Tibial nerve (tissue), 3 donors: ENCODE measurements at regions not wholly inside any gene's neighbourhood (a gene's known extent, or its start where the extent isn't known, plus 50 kb on each side); places are given as distances from the start of the nearest gene placed in this dataset.

Experiments used
- CTCF ChIP-seq, 5 experiments: fragments of 200-600 bp in 3 of 5; fragments of 450-650 bp in 2 of 5; sonication (generic) in 3 of 5; IDR thresholded peaks; one replicate each; pipeline ENCODE4 v1.5.1; 2016 to 2019; ENCODE audit warnings: antibody characterized with exemption in 5 of 5, mild to moderate bottlenecking in 3 of 5, moderate library complexity in 2 of 5
- POLR2A ChIP-seq, 2 donors: fragments of 450-650 bp; IDR thresholded peaks; one replicate each; pipeline ENCODE4 v1.6.1; 2017; ENCODE audit warnings: antibody characterized with exemption in 2 of 2, mild to moderate bottlenecking in 2 of 2, moderate library complexity in 2 of 2

- TF ChIP-seq CTCF (IDR thresholded peaks at IDR 0.05) (no peak), POLR2A (IDR thresholded peaks at IDR 0.05) (no peak)
Measured at GRCh38 chr1:90189889-90190288, 195.0 kb downstream of the ZNF326 start.
